Suprapubic skin (tissue), 4 donors: ENCODE measurements at regions not wholly inside any gene's neighbourhood (a gene's known extent, or its start where the extent isn't known, plus 50 kb on each side); places are given as distances from the start of the nearest gene placed in this dataset.

Experiments
- DNase-seq, 2 donors: peaks; one replicate each; pipeline ENCODE4 v3.0.0-alpha.2; 2019; ENCODE audit warnings: low spot score in 2 of 2
- H3K27ac ChIP-seq: fragments of 200-600 bp; sonication (generic); one replicate; pipeline ENCODE4 v1.5.1; 2019
- H3K27me3 ChIP-seq: fragments of 200-600 bp; sonication (generic); one replicate; pipeline ENCODE4 v1.5.1; 2019
- H3K36me3 ChIP-seq: fragments of 200-600 bp; sonication (generic); one replicate; pipeline ENCODE4 v1.5.1; 2019
- H3K4me1 ChIP-seq: fragments of 200-600 bp; sonication (generic); one replicate; pipeline ENCODE4 v1.5.1; 2019
- H3K4me3 ChIP-seq: fragments of 200-600 bp; sonication (generic); one replicate; pipeline ENCODE4 v1.5.1; 2019; ENCODE audit warnings: mild to moderate bottlenecking
- H3K9me3 ChIP-seq: fragments of 200-600 bp; sonication (generic); one replicate; pipeline ENCODE4 v1.5.1; 2019
- EP300 ChIP-seq: sonication (generic); formaldehyde crosslinking; IDR thresholded peaks from one replicate; pipeline ENCODE4 v1.6.1; 2017; ENCODE audit warnings: antibody characterized with exemption
- POLR2A ChIP-seq, 2 donors: fragments of 450-650 bp; IDR thresholded peaks; one replicate each; pipeline ENCODE4 v1.6.1; 2017; ENCODE audit warnings: antibody characterized with exemption in 2 of 2, mild to moderate bottlenecking in 2 of 2, moderate library complexity in 2 of 2
- POLR2AphosphoS5 ChIP-seq, 3 donors: sonication (generic); formaldehyde crosslinking; IDR thresholded peaks; one replicate each; pipeline ENCODE4 v1.6.1; 2017; ENCODE audit warnings: antibody characterized with exemption in 3 of 3
- WGBS: methylation state at CpG from one replicate; pipeline ENCODE4 v1.1.5; 2018; 5-methylcytosine and 5-hydroxymethylcytosine counted together
- TF ChIP-seq, protein P1 (sequence below), 2 donors: fragments of 200-600 bp in 1 of 2; fragments of 450-650 bp in 1 of 2; sonication (generic) in 1 of 2; IDR thresholded peaks; one replicate each; pipeline ENCODE4 v1.5.1; 2016 to 2019; ENCODE audit warnings: antibody characterized with exemption in 2 of 2, mild to moderate bottlenecking in 1 of 2, moderate library complexity in 1 of 2

DNA sequence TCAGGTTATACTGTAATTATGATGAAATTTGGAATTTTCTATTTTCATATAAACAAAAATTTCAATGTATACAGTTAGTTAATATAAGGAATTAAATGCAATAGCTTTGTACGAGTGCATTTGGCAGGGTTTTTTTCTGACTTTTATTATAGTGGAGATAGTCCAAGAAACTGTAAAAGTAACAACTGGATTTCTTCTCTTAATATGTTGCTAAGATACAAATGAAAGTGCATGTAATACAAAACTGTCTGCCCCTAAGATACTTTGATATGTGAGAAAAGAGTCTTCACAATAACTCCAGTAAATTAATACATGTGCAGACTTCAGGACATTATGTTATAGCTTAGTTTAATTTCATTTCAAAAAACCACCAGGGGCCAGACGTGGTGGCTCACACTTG, 721.4 kb downstream of the CBLN4 start:
- H3K36me3 ChIP-seq = no peaks in the 10 kb centered on the region
- no peak overlapping the region for H3K27ac ChIP-seq
- no peaks in the 10 kb centered on the region for H3K27me3 ChIP-seq
- H3K4me1 ChIP-seq = no peaks in the 10 kb centered on the region
- H3K9me3 ChIP-seq = no peaks in the 10 kb centered on the region
- WGBS = 44% methylated on average over 2 of the region's 2 CpGs
- H3K4me3 ChIP-seq = no peak overlapping the region
- DNase-seq = no peak
- TF ChIP-seq POLR2AphosphoS5 (IDR thresholded peaks at IDR 0.05) = no peak
- TF ChIP-seq EP300 = no peak
- TF ChIP-seq, protein P1, sequence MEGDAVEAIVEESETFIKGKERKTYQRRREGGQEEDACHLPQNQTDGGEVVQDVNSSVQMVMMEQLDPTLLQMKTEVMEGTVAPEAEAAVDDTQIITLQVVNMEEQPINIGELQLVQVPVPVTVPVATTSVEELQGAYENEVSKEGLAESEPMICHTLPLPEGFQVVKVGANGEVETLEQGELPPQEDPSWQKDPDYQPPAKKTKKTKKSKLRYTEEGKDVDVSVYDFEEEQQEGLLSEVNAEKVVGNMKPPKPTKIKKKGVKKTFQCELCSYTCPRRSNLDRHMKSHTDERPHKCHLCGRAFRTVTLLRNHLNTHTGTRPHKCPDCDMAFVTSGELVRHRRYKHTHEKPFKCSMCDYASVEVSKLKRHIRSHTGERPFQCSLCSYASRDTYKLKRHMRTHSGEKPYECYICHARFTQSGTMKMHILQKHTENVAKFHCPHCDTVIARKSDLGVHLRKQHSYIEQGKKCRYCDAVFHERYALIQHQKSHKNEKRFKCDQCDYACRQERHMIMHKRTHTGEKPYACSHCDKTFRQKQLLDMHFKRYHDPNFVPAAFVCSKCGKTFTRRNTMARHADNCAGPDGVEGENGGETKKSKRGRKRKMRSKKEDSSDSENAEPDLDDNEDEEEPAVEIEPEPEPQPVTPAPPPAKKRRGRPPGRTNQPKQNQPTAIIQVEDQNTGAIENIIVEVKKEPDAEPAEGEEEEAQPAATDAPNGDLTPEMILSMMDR (IDR thresholded peaks at IDR 0.05) = no peak

DNA sequence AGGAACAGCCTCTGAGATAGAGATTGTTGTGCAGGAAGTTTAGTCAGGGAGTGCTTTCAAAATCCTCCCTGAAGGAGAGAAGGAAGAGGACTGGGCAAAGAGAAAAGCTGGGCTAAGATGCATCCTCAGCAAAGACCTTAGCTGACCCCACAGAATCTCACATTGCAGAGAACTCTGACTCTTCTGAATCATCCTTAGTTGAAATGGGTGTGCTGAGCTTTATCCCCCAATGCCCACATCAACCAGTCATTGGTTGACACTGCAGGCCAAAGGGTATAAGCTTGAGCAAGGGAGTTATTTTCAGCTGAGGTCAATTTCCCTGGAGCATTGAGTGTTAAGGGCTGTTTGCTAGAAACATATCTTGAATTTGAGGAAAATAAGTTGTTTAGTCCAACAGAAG, 732.2 kb downstream of the CBLN4 start:
- no peak for DNase-seq
- H3K27ac ChIP-seq = no peak overlapping the region
- no peak overlapping the region for H3K4me3 ChIP-seq
- no peaks in the 10 kb centered on the region for H3K27me3 ChIP-seq
- H3K4me1 ChIP-seq = no peaks in the 10 kb centered on the region
- H3K36me3 ChIP-seq = no peaks in the 10 kb centered on the region
- H3K9me3 ChIP-seq = no peaks in the 10 kb centered on the region
- TF ChIP-seq POLR2AphosphoS5 (IDR thresholded peaks at IDR 0.05) (no peak), EP300 (no peak), POLR2A (IDR thresholded peaks at IDR 0.05) (no peak)
- TF ChIP-seq, protein P1 (IDR thresholded peaks at IDR 0.05) = no peak

DNA sequence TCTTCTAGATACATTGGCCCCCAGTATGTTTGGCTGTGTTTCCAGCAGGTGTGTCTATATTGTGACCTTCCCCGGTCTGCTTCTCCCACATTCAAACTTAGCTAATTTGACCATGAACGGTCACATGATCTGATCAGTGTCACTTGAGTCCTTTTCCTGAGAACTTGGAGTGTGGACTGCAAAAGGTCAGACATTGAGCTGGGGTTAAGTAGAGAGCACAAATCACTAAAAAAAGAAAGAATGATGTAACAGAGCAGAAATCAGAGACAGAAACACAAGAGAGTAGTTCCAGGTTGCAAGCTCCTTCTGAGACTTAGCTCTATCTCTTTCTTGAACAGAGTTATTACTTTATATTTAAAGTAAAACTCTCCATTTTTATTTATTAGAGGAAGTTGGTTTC, 733.9 kb downstream of the CBLN4 start:
- no peak for TF ChIP-seq EP300
- Histone ChIP-seq H3K9me3 (no peaks in the 10 kb centered on the region), H3K27ac (no peak overlapping the region), H3K4me1 (no peaks in the 10 kb centered on the region), H3K27me3 (no peaks in the 10 kb centered on the region), H3K4me3 (no peak overlapping the region), H3K36me3 (no peaks in the 10 kb centered on the region)
- WGBS = 79% methylated on average over 2 of the region's 2 CpGs
- no peak for DNase-seq

DNA sequence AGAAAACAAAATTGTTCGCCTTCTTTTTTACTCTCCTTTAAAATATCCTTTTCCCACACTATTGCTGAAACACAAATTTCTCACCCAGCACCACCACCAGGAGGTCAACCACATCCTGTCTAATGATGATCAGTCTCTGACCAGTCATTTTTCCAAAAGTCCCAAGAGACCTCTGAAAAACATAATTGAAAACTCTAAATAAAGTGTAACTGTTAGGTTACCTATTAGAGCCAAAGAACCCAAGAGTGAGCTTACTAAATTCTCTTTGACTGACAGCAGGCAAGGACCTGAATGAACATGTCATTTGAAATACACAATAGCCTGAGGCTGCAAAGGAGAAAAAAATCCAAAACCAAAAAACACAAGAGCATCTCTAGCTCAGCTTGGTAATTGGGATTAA, 735.4 kb downstream of the CBLN4 start:
- H3K4me3 ChIP-seq = no peak overlapping the region
- TF ChIP-seq POLR2AphosphoS5 (IDR thresholded peaks at IDR 0.05) = no peak
- no peak for TF ChIP-seq POLR2A (IDR thresholded peaks at IDR 0.05)
- TF ChIP-seq EP300 = no peak
- TF ChIP-seq, protein P1 (IDR thresholded peaks at IDR 0.05) = no peak
- 98% methylated on average over 1 of the region's 1 CpG for WGBS

DNA sequence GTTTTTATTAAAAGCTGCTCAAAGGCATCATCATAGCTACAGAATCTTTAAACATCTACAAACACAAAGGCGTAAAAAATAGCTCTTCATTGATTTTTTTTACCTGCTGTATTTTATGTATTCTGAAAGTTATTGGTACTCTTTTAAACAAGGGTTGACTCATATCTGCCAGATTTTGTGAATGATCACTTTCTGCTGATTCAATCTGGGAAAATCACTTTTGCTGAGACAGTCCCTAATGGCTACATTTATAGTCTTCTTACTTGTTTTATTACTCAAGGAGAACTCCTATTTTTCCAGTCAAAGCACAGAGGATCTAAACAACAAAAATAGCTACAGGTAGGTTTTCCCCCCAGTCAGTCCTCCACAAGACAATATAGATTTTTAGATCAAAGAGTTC, 739.0 kb downstream of the CBLN4 start:
- Histone ChIP-seq H3K4me3 (no peak overlapping the region), H3K36me3 (no peaks in the 10 kb centered on the region), H3K4me1 (no peaks in the 10 kb centered on the region), H3K27me3 (no peaks in the 10 kb centered on the region), H3K9me3 (no peaks in the 10 kb centered on the region), H3K27ac (no peak overlapping the region)
- WGBS = 94% methylated on average over 1 of the region's 1 CpG
- TF ChIP-seq EP300 (no peak), POLR2A (IDR thresholded peaks at IDR 0.05) (no peak), POLR2AphosphoS5 (IDR thresholded peaks at IDR 0.05) (no peak)
- TF ChIP-seq, protein P1 (IDR thresholded peaks at IDR 0.05) = no peak
- DNase-seq = no peak

More for the DNA sequence above, 735.4 kb downstream of the CBLN4 start:
- H3K9me3 ChIP-seq = no peaks in the 10 kb centered on the region
- no peaks in the 10 kb centered on the region for H3K4me1 ChIP-seq
- no peaks in the 10 kb centered on the region for H3K27me3 ChIP-seq
- DNase-seq = no peak
- no peak overlapping the region for H3K27ac ChIP-seq
- no peaks in the 10 kb centered on the region for H3K36me3 ChIP-seq

DNA sequence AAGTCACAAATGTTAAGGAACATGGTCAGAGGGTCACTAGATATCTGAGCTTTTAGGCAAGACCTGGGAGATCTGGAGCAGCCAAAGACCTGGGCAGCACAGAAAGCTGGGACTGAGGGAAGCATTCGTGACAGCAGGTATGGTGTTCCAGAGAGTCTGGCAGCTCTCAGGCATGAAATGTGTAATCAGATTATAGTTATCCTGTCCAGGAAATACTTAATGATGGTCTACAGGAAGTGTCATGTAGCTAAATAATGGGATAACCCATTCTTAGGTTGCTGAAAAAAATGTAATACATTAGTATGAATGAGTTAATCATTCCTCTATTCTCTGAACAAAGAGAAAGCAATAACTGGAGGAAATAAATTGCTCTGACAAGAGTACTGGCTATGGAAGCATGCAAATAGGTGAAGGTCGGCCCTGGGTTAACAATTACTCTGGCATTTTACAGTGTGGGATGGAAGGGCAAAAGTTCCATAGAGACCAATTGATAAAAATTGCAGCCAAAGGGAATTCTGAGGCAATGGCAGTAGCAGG, 740.5 kb downstream of the CBLN4 start:
- TF ChIP-seq POLR2AphosphoS5 (IDR thresholded peaks at IDR 0.05) = no peak
- Histone ChIP-seq H3K27me3 (no peaks in the 10 kb centered on the region), H3K36me3 (no peaks in the 10 kb centered on the region), H3K4me1 (no peaks in the 10 kb centered on the region), H3K27ac (no peak overlapping the region), H3K4me3 (no peak overlapping the region), H3K9me3 (no peaks in the 10 kb centered on the region)
- no peak for DNase-seq
- 71% methylated on average over 2 of the region's 2 CpGs for WGBS
